Stimulated activated naive CD8-positive, alpha-beta T cell treated with anti-CD3 and anti-CD28 coated beads, Interleukin-15, Interleukin-2, amounts not matched to agents 100 U/mL and 50 U/mL, for 24 hours (primary cell): ENCODE measurements at regions not wholly inside any gene's neighbourhood (a gene's known extent, or its start where the extent isn't known, plus 50 kb on each side); places are given as distances from the start of the nearest gene placed in this dataset.
"Not testable (repeated sequence)": the region's sequence is repeated elsewhere in the genome, so short reads cannot be mapped to it uniquely, and the experiment has no call there.

ENCODE experiments used
- ATAC-seq: fragments of 150-1000 bp; cut with Tn5 transposase; one replicate; pipeline ENCODE4 v1.10.0; 2021
- DNase-seq: peaks from one replicate; pipeline ENCODE4 v3.0.0; 2021

GRCh38 chr2:199569336-199569735 lies 111.6 kb upstream of the SATB2 start:
- ATAC-seq: no peak
- DNase-seq: no peak

- ATAC-seq (no peak), DNase-seq (no peak)
These were observed 100.4 kb upstream of the SATB2 start for GRCh38 chr2:199558156-199558555.

- ATAC-seq: no peak
- DNase-seq: no peak
These were observed 99.0 kb upstream of the SATB2 start for GRCh38 chr2:199556527-199557285.

- ATAC-seq (no peak), DNase-seq (no peak)
These were observed 96.3 kb upstream of the SATB2 start for GRCh38 chr2:199554026-199554425.

- no peak for ATAC-seq
These were observed 94.4 kb upstream of the SATB2 start for GRCh38 chr2:199552141-199552540.

GRCh38 chr2:199543606-199544172 lies 86.0 kb upstream of the SATB2 start:
- DNase-seq (no peak), ATAC-seq (no peak)

More at GRCh38 chr2:199552141-199552540, 94.4 kb upstream of the SATB2 start:
- no peak for DNase-seq

- ATAC-seq (no peak), DNase-seq (no peak)
These were observed 77.9 kb upstream of the SATB2 start for GRCh38 chr2:199535445-199536177.

GRCh38 chr2:199533873-199534272 lies 76.1 kb upstream of the SATB2 start:
- not testable (repeated sequence) for ATAC-seq, DNase-seq

- DNase-seq: no peak
- no peak for ATAC-seq
These were observed 69.3 kb upstream of the SATB2 start for GRCh38 chr2:199527071-199527470.

- no peak for ATAC-seq
- no peak for DNase-seq
These were observed 67.2 kb upstream of the SATB2 start for GRCh38 chr2:199524689-199525574.

- DNase-seq: no peak
- ATAC-seq: no peak
These were observed 51.7 kb upstream of the SATB2 start for GRCh38 chr2:199509403-199509802.
